ENCODE measurements at regions not wholly inside any gene's neighbourhood (a gene's known extent, or its start where the extent isn't known, plus 50 kb on each side); places are given as distances from the start of the nearest gene placed in this dataset.

- no peak for DNase-seq (ENCODE audit: low spot score)
- ChIA-PET POLR2A (ENCODE audit: low non-redundant PET) (no interaction called here), CTCF (interaction anchor here (0.8 kb wide), 1 partner anchor 311 kb away, joined by 3 read pairs; no protein-coding TSS in a partner anchor)
- H3K27ac ChIP-seq, result no peak overlapping the region
- no peak for TF ChIP-seq CTCF (conservative IDR thresholded peaks at IDR 0.05; ENCODE audit: low read depth)
Measured at GRCh38 chr3:152891678-152892077, 56.7 kb downstream of the P2RY1 start.

- ChIA-PET CTCF (no interaction called here), POLR2A (ENCODE audit: low non-redundant PET) (no interaction called here)
Measured at GRCh38 chr3:152892446-152892845, 57.5 kb downstream of the P2RY1 start.

GRCh38 chr3:152893647-152894046 lies 58.7 kb downstream of the P2RY1 start:
- no peak for TF ChIP-seq CTCF (conservative IDR thresholded peaks at IDR 0.05; ENCODE audit: low read depth)
- H3K27ac ChIP-seq, result no peak overlapping the region
- ChIA-PET POLR2A (ENCODE audit: low non-redundant PET) (no interaction called here), CTCF (no interaction called here)
- DNase-seq (ENCODE audit: low spot score), result no peak

More at GRCh38 chr3:152892446-152892845, 57.5 kb downstream of the P2RY1 start:
- TF ChIP-seq CTCF (conservative IDR thresholded peaks at IDR 0.05; ENCODE audit: low read depth), result no peak
- no peak for DNase-seq (ENCODE audit: low spot score)
- no peak overlapping the region for H3K27ac ChIP-seq

GRCh38 chr3:152899306-152899705 lies 64.4 kb downstream of the P2RY1 start:
- ChIA-PET POLR2A (ENCODE audit: low non-redundant PET) (no interaction called here), CTCF (no interaction called here)
- no peak for DNase-seq (ENCODE audit: low spot score)
- no peak overlapping the region for H3K27ac ChIP-seq
- TF ChIP-seq CTCF (conservative IDR thresholded peaks at IDR 0.05; ENCODE audit: low read depth), result no peak

GRCh38 chr3:152902141-152902669 lies 67.3 kb downstream of the P2RY1 start:
- CTCF ChIA-PET, result no interaction called here
- no peak for DNase-seq (ENCODE audit: low spot score)
- POLR2A ChIA-PET (ENCODE audit: low non-redundant PET), result no interaction called here

GRCh38 chr3:152905631-152906030 lies 70.7 kb downstream of the P2RY1 start:
- DNase-seq (ENCODE audit: low spot score), result no peak
- TF ChIP-seq CTCF (conservative IDR thresholded peaks at IDR 0.05; ENCODE audit: low read depth), result no peak
- no peak overlapping the region for H3K27ac ChIP-seq
- POLR2A ChIA-PET (ENCODE audit: low non-redundant PET), result no interaction called here
- CTCF ChIA-PET, result interaction anchor here (0.5 to 0.6 kb wide), 2 partner anchors 71 to 142 kb away, joined by 3 to 5 read pairs; no protein-coding TSS in a partner anchor

More at GRCh38 chr3:152902141-152902669, 67.3 kb downstream of the P2RY1 start:
- H3K27ac ChIP-seq, result no peak overlapping the region
- TF ChIP-seq CTCF (conservative IDR thresholded peaks at IDR 0.05; ENCODE audit: low read depth), result no peak
